HepG2 (cell line): ENCODE measurements at regions not wholly inside any gene's neighbourhood (a gene's known extent, or its start where the extent isn't known, plus 50 kb on each side); places are given as distances from the start of the nearest gene placed in this dataset.

Experiments
- ATAC-seq: fragments of 200-7000 bp; cut with Tn5 transposase; 3 replicates; pipeline ENCODE4 v1.9.1; 2020; ENCODE audit warnings: mild to moderate bottlenecking, moderate library complexity
- BruUV-seq: library from RNA; stranded (reverse); fragments of 400-500 nt; replicated peaks from 2 replicates; lab custom pipeline; 2021; lab: Mats Ljungman, UMichigan
- CTCF ChIA-PET: fragments of 300-600 bp; formaldehyde crosslinking; extraction: SDS; loops from one replicate; lab custom pipeline; 2021; ENCODE audit warnings: low total read pairs, inconsistent platforms, low intra/inter-chr PET ratio; lab: Yijun Ruan, JAX
- POLR2A ChIA-PET: fragments of 350-600 bp; sonication (Branson Sonifier 250); formaldehyde crosslinking; loops from one replicate; lab custom pipeline; 2020; ENCODE audit warnings: antibody characterized with exemption, inconsistent platforms; lab: Yijun Ruan, JAX
- DNase-seq: peaks from one replicate; pipeline ENCODE4 v3.0.0-alpha.2; 2015; ENCODE audit warnings: low spot score
- FAIRE-seq: peaks from 3 replicates; lab custom pipeline; 2011; peaks lifted over from hg19 to GRCh38; lab: Jason Lieb, UNC
- H2AFZ ChIP-seq: one replicate; pipeline ENCODE4 v1.6.1; 2011; ENCODE audit warnings: low read length, inconsistent platforms
- H3K27ac ChIP-seq: fragments of 300-600 bp; 3 replicates; pipeline ENCODE4 v1.8.0; 2011; ENCODE audit warnings: mixed run types, mild to moderate bottlenecking, mixed read lengths, low read length, inconsistent platforms; ENCODE audit not compliant: insufficient read depth; ENCODE audit errors: extremely low read length
- H3K27me3 ChIP-seq, 2 experiments: fragments of 200-600 bp in 1 of 2; 2 replicates in 1 of 2; 3 replicates in 1 of 2; pipeline versions ENCODE4 v1.6.0 to v1.8.0; 2011; ENCODE audit warnings: low read length in 2 of 2, mild to moderate bottlenecking in 2 of 2, moderate library complexity in 2 of 2, inconsistent platforms in 1 of 2; ENCODE audit not compliant: insufficient read depth in 2 of 2, control insufficient read depth in 1 of 2
- H3K36me3 ChIP-seq, 2 experiments: fragments of 200-600 bp in 1 of 2; replicated peaks in 1 of 2; 2 replicates in 1 of 2; 3 replicates in 1 of 2; pipeline versions ENCODE4 v1.5.1 to v1.8.0; 2011; ENCODE audit warnings: low read length in 2 of 2, inconsistent platforms in 1 of 2; ENCODE audit not compliant: insufficient read depth in 2 of 2, control insufficient read depth in 1 of 2
- H3K4me1 ChIP-seq: 2 replicates; pipeline ENCODE4 v1.5.1; 2012; ENCODE audit warnings: low read length, inconsistent platforms; ENCODE audit not compliant: insufficient read depth
- H3K4me2 ChIP-seq: 2 replicates; pipeline ENCODE4 v1.6.0; 2011; ENCODE audit warnings: low read depth, low read length, inconsistent platforms
- H3K4me3 ChIP-seq, 3 experiments: fragments of 200-600 bp in 1 of 3; sonication (generic), shearing (Covaris generic) in 1 of 3; replicated peaks in 1 of 3; 2 replicates each; pipeline ENCODE4 v1.5.1; 2011 to 2016; ENCODE audit warnings: low read length in 3 of 3, inconsistent platforms in 2 of 3, low read depth in 2 of 3, mild to moderate bottlenecking in 2 of 3, control low read depth in 1 of 3, mixed read lengths in 1 of 3; ENCODE audit not compliant: insufficient read depth in 1 of 3
- H3K79me2 ChIP-seq: one replicate; pipeline ENCODE4 v1.6.1; 2011; ENCODE audit warnings: low read length, inconsistent platforms; ENCODE audit not compliant: insufficient read depth
- H3K9ac ChIP-seq: 2 replicates; pipeline ENCODE4 v1.6.0; 2011; ENCODE audit warnings: mild to moderate bottlenecking, low read depth, low read length, inconsistent platforms; ENCODE audit not compliant: insufficient read depth
- H3K9me3 ChIP-seq: 2 replicates; pipeline ENCODE4 v1.5.1; 2012; ENCODE audit warnings: mild to moderate bottlenecking, low read length
- H4K20me1 ChIP-seq: 2 replicates; pipeline ENCODE4 v1.6.0; 2011; ENCODE audit warnings: inconsistent platforms, mild to moderate bottlenecking, low read length, moderate library complexity; ENCODE audit not compliant: insufficient read depth
- ATAD3A ChIP-seq: sonication (generic); formaldehyde crosslinking; IDR thresholded peaks from 2 replicates; pipeline ENCODE4 v1.4.0; 2020; ENCODE audit warnings: missing genetic modification reagents
- CHD2 ChIP-seq: IDR thresholded peaks from 2 replicates; pipeline ENCODE4 v1.6.1; 2011; ENCODE audit warnings: low read depth, low read length, improper control_type of control experiment
- EED ChIP-seq: sonication (generic); formaldehyde crosslinking; IDR thresholded peaks from 2 replicates; pipeline ENCODE4 v1.5.0; 2020; ENCODE audit warnings: mild to moderate bottlenecking, missing genetic modification reagents
- HNRNPL ChIP-seq: fragments of 200-400 bp; formaldehyde crosslinking; IDR thresholded peaks from 2 replicates; pipeline ENCODE4 v1.6.1; 2017; ENCODE audit warnings: mild to moderate bottlenecking, low read depth, low read length
- HNRNPUL1 ChIP-seq: fragments of 200-400 bp; formaldehyde crosslinking; IDR thresholded peaks from 2 replicates; pipeline ENCODE4 v1.6.1; 2017; ENCODE audit warnings: low read depth, mild to moderate bottlenecking, low read length, moderate library complexity
- MZF1 ChIP-seq: sonication (generic); formaldehyde crosslinking; IDR thresholded peaks from 2 replicates; pipeline ENCODE4 v1.8.1; 2023; ENCODE audit warnings: mild to moderate bottlenecking, missing genetic modification reagents, borderline replicate concordance
- PAX8 ChIP-seq: sonication (generic); formaldehyde crosslinking; IDR thresholded peaks from 2 replicates; pipeline ENCODE4 v1.8.0; 2022; ENCODE audit warnings: mild to moderate bottlenecking, missing genetic modification reagents, borderline replicate concordance
- SALL1 ChIP-seq: sonication (generic); formaldehyde crosslinking; IDR thresholded peaks from 2 replicates; pipeline ENCODE4 v1.8.0; 2022; ENCODE audit warnings: mild to moderate bottlenecking, missing genetic modification reagents
- SRSF4 ChIP-seq: fragments of 200-400 bp; formaldehyde crosslinking; IDR thresholded peaks from one replicate; pipeline ENCODE4 v1.6.1; 2018; ENCODE audit warnings: mild to moderate bottlenecking, low read depth, low read length, moderate library complexity; ENCODE audit not compliant: poor library complexity, severe bottlenecking
- ZBTB7B ChIP-seq: sonication (generic); formaldehyde crosslinking; IDR thresholded peaks from 2 replicates; pipeline ENCODE4 v1.4.0; 2020; ENCODE audit warnings: missing genetic modification reagents
- ZFYVE20 ChIP-seq: sonication (generic); formaldehyde crosslinking; IDR thresholded peaks from 2 replicates; pipeline ENCODE4 v1.8.0; 2023; ENCODE audit warnings: low read depth, mild to moderate bottlenecking, moderate library complexity, missing genetic modification reagents, borderline replicate concordance
- ZMYM4 ChIP-seq: sonication (generic); formaldehyde crosslinking; IDR thresholded peaks from 2 replicates; pipeline ENCODE4 v1.8.1; 2023; ENCODE audit warnings: mild to moderate bottlenecking, missing genetic modification reagents
- ZSCAN20 ChIP-seq: sonication (generic); formaldehyde crosslinking; IDR thresholded peaks from 2 replicates; pipeline ENCODE4 v1.4.0; 2020; ENCODE audit warnings: missing genetic modification reagents, mild to moderate bottlenecking, borderline replicate concordance
- ZSCAN22 ChIP-seq: sonication (generic); formaldehyde crosslinking; IDR thresholded peaks from 2 replicates; pipeline ENCODE4 v1.4.0; 2020; ENCODE audit warnings: mild to moderate bottlenecking, missing genetic modification reagents
- WGBS: methylation state at CpG from one replicate; pipeline ENCODE4 v1.1.6; 2017; ENCODE audit warnings: low lambda C conversion rate; 5-methylcytosine and 5-hydroxymethylcytosine counted together
- in situ Hi-C: cut with HindIII; loops from 2 replicates; pipeline ENCODE4 v1.10.0; 2017; ENCODE audit warnings: low pct_unique_long_range_greater_than_20kb; ENCODE audit not compliant: extremely low pct_ligation_motif_present
- intact Hi-C: fragments of 100-400 bp; cut with micrococcal nuclease; formaldehyde crosslinking; loops from one replicate; pipeline ENCODE4 v1.10.0; 2022; ENCODE audit not compliant: unreplicated experiment
- TF ChIP-seq, protein P1 (sequence below): sonication (generic); formaldehyde crosslinking; IDR thresholded peaks from 2 replicates; pipeline ENCODE4 v1.8.0; 2023; ENCODE audit warnings: mild to moderate bottlenecking, missing genetic modification reagents
- TF ChIP-seq, protein P2 (sequence below): IDR thresholded peaks from 2 replicates; pipeline ENCODE4 v1.6.1; 2016; ENCODE audit warnings: low read depth, borderline replicate concordance
- TF ChIP-seq, protein P3 (sequence below): sonication (generic); IDR thresholded peaks from 2 replicates; pipeline ENCODE4 v1.6.1; 2016; ENCODE audit warnings: low read depth, borderline replicate concordance
- TF ChIP-seq, protein P4 (sequence below): sonication (generic); formaldehyde crosslinking; IDR thresholded peaks from 2 replicates; pipeline ENCODE4 v1.8.0; 2022; ENCODE audit warnings: low read depth, missing genetic modification reagents

DNA sequence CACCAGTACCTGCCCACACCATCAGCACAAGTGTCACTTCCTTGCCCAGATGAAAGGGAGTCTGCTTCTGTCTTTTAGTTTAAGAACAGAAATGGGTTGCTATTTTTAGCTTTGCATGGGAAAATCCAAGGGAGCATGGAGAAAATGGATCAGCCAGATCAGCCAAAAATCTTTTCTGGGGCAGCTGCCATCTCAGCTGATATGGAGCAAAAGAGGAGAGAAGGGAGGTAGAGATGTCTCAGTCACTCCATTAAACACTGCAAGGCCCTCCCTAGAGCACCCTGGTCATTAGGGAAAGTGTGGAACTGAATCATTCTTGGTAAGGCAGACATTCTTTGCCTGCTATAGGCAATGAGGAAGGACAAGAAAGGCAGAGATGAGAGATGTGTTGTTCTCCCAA lies 79.9 kb downstream of the CTAGE1 start:
- DNase-seq (no peak), ATAC-seq (no peak), FAIRE-seq (no peak)
- no peaks in the 10 kb centered on the region for H3K36me3 ChIP-seq
- no peak overlapping the region for H3K27ac ChIP-seq
- no peaks in the 10 kb centered on the region for H3K9me3 ChIP-seq
- H3K9ac ChIP-seq = no peak overlapping the region
- intact Hi-C loops (no loop called here), in situ Hi-C loops (no loop called here)
- H3K4me3 ChIP-seq = no peak overlapping the region
- no peaks in the 10 kb centered on the region for H3K27me3 ChIP-seq
- no peak overlapping the region for H3K4me2 ChIP-seq
- no peak overlapping the region for H2AFZ ChIP-seq
- no peaks in the 10 kb centered on the region for H3K79me2 ChIP-seq
- BruUV-seq = no TSS peak
- no peaks in the 10 kb centered on the region for H4K20me1 ChIP-seq
- H3K4me1 ChIP-seq = no peaks in the 10 kb centered on the region
- TF ChIP-seq ZFYVE20 (CRISPR knock-in tag) (no peak), ATAD3A (no peak), HNRNPL (no peak)
- ChIA-PET POLR2A (no interaction called here), CTCF (no interaction called here)

DNA sequence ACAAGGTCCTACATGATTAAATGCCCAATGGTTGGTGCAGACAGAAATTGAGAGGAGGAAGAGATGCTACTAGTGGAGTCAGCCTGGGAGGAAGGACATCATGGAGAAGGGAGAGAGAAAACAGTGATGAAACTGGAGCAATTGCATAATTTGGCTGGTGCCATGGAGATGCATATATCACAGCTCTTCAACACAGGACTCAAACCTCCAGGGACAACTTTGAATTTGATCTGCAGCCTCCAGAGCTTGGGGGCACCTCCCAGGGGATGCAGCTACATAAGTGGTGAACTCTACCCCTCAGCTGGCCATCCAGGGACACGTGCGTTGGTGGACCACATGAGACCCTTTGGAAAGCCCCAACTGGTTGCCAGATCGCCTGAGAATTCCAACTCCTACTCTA lies 80.4 kb downstream of the CTAGE1 start:
- no peaks in the 10 kb centered on the region for H3K36me3 ChIP-seq
- ATAC-seq = no peak
- no peak overlapping the region for H3K4me2 ChIP-seq
- H3K27ac ChIP-seq = no peak overlapping the region
- BruUV-seq = no TSS peak
- intact Hi-C loops (no loop called here), in situ Hi-C loops (no loop called here)
- no peak overlapping the region for H3K4me3 ChIP-seq
- no peak for FAIRE-seq
- H4K20me1 ChIP-seq = no peaks in the 10 kb centered on the region
- no peaks in the 10 kb centered on the region for H3K9me3 ChIP-seq
- WGBS = 7% methylated on average over 3 of the region's 3 CpGs
- no peaks in the 10 kb centered on the region for H3K27me3 ChIP-seq
- POLR2A ChIA-PET = no interaction called here
- H3K4me1 ChIP-seq = no peaks in the 10 kb centered on the region
- no peak overlapping the region for H2AFZ ChIP-seq
- no peak overlapping the region for H3K9ac ChIP-seq
- no peaks in the 10 kb centered on the region for H3K79me2 ChIP-seq
- CTCF ChIA-PET = no interaction called here
- DNase-seq = no peak
- TF ChIP-seq ZSCAN20 (CRISPR knock-in tag) (no peak), SALL1 (CRISPR knock-in tag) (no peak), ZMYM4 (no peak), ZSCAN22 (CRISPR knock-in tag) (no peak), PAX8 (CRISPR knock-in tag) (no peak), ZBTB7B (no peak), MZF1 (no peak), SRSF4 (no peak), CHD2 (no peak), HNRNPUL1 (no peak), EED (CRISPR knock-in tag) (no peak)
- TF ChIP-seq, protein P1, sequence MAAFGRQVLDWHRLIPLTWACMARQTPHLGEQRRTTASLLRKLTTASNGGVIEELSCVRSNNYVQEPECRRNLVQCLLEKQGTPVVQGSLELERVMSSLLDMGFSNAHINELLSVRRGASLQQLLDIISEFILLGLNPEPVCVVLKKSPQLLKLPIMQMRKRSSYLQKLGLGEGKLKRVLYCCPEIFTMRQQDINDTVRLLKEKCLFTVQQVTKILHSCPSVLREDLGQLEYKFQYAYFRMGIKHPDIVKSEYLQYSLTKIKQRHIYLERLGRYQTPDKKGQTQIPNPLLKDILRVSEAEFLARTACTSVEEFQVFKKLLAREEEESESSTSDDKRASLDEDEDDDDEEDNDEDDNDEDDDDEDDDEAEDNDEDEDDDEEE (CRISPR knock-in tag) = no peak
- TF ChIP-seq, protein P2, sequence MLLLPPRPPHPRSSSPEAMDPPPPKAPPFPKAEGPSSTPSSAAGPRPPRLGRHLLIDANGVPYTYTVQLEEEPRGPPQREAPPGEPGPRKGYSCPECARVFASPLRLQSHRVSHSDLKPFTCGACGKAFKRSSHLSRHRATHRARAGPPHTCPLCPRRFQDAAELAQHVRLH (CRISPR knock-in tag) = no peak
- TF ChIP-seq, protein P3, sequence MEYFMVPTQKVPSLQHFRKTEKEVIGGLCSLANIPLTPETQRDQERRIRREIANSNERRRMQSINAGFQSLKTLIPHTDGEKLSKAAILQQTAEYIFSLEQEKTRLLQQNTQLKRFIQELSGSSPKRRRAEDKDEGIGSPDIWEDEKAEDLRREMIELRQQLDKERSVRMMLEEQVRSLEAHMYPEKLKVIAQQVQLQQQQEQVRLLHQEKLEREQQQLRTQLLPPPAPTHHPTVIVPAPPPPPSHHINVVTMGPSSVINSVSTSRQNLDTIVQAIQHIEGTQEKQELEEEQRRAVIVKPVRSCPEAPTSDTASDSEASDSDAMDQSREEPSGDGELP = no peak
- TF ChIP-seq, protein P4, sequence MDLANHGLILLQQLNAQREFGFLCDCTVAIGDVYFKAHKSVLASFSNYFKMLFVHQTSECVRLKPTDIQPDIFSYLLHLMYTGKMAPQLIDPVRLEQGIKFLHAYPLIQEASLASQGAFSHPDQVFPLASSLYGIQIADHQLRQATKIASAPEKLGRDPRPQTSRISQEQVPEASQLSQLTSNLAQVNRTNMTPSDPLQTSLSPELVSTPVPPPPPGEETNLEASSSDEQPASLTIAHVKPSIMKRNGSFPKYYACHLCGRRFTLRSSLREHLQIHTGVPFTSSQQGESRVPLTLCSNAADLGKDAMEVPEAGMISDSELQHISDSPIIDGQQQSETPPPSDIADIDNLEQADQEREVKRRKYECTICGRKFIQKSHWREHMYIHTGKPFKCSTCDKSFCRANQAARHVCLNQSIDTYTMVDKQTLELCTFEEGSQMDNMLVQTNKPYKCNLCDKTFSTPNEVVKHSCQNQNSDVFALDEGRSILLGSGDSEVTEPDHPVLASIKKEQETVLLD (CRISPR knock-in tag) = no peak
